ENCODE measurements at regions not wholly inside any gene's neighbourhood (a gene's known extent, or its start where the extent isn't known, plus 50 kb on each side); places are given as distances from the start of the nearest gene placed in this dataset.

- TF ChIP-seq BRF2 (CRISPR knock-in tag; IDR thresholded peaks at IDR 0.05) (no peak), CERS6 (CRISPR knock-in tag; IDR thresholded peaks at IDR 0.05) (no peak), ZNF326 (CRISPR knock-in tag; IDR thresholded peaks at IDR 0.05; ENCODE audit: borderline replicate concordance) (no peak), NR0B2 (CRISPR knock-in tag; IDR thresholded peaks at IDR 0.05) (no peak), KDM3A (CRISPR knock-in tag; IDR thresholded peaks at IDR 0.05; ENCODE audit: low read depth) (no peak), ZMAT3 (CRISPR knock-in tag; conservative IDR thresholded peaks at IDR 0.05) (no peak), ZNF550 (CRISPR knock-in tag; IDR thresholded peaks at IDR 0.05; ENCODE audit: borderline replicate concordance) (no peak), PRDM10 (CRISPR knock-in tag; IDR thresholded peaks at IDR 0.05; ENCODE audit: low read depth) (no peak), NCOA2 (CRISPR knock-in tag; IDR thresholded peaks at IDR 0.05) (no peak)
Observed at GRCh38 chr1:191371626-191372025, 786.6 kb upstream of the RGS18 start (continued).

Data from HepG2 (cell line).